ENCODE measurements at regions not wholly inside any gene's neighbourhood (a gene's known extent, or its start where the extent isn't known, plus 50 kb on each side); places are given as distances from the start of the nearest gene placed in this dataset.

DNA sequence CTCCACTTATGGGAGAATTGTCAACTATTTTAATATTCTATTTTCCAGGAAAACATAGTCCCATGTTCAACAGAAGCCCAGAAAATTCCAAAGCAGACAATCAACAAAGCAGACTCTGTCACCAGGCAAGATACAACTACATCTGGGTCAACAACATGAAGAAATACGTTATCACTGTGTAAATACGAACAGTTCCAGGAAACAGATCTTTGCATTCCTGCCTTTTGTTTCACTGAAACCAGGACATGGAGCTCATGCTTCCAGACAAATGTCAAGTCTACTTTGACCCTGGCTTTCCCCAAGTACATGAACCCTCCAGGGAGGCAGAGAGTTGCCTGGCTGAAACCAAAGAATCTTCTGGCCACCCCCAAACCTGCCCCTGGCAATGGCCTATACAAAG is 106.7 kb downstream of the SETD4 start:
- Histone ChIP-seq H3K4me2 (ENCODE audit: low read length) (no peak overlapping the region), H3F3A (ENCODE audit: control insufficient read depth, insufficient read depth) (no peaks in the 10 kb centered on the region), H3K36me3 (ENCODE audit: control insufficient read depth, low read length) (no peaks in the 10 kb centered on the region), H3K27me3 (ENCODE audit: control insufficient read depth, low read length) (no peaks in the 10 kb centered on the region; the same call in 1 of the 2 replicates), H3K4me1 (ENCODE audit: control insufficient read depth, low read length) (no peaks in the 10 kb centered on the region), H3K4me3 (ENCODE audit: low read length) (no peak overlapping the region), H3K9me3 (ENCODE audit: control insufficient read depth, insufficient read depth, low read length) (no peaks in the 10 kb centered on the region), H3K9me2 (replicated peaks; ENCODE audit: control insufficient read depth, low read length) (no peaks in the 10 kb centered on the region), H3K27ac (ENCODE audit: low read depth, low read length) (no peak overlapping the region), H4K20me1 (ENCODE audit: control insufficient read depth, insufficient read depth, low read depth, low read length) (no peaks in the 10 kb centered on the region), H3K79me2 (ENCODE audit: control insufficient read depth, low read length) (no peaks in the 10 kb centered on the region)
- no peak for TF ChIP-seq EZH2phosphoT487 (IDR thresholded peaks at IDR 0.05; ENCODE audit: borderline replicate concordance, low read length)
- no peak for TF ChIP-seq CTCF (IDR thresholded peaks at IDR 0.05; ENCODE audit: low read depth, low read length, poor library complexity, severe bottlenecking)

- TF ChIP-seq CTCF (IDR thresholded peaks at IDR 0.05; ENCODE audit: low read depth, low read length, poor library complexity, severe bottlenecking) (no peak), EZH2phosphoT487 (IDR thresholded peaks at IDR 0.05; ENCODE audit: borderline replicate concordance, low read length) (no peak)
- Histone ChIP-seq H3K4me1 (ENCODE audit: control insufficient read depth, low read length) (no peaks in the 10 kb centered on the region), H3K36me3 (ENCODE audit: control insufficient read depth, low read length) (no peaks in the 10 kb centered on the region), H3F3A (ENCODE audit: control insufficient read depth, insufficient read depth) (no peaks in the 10 kb centered on the region), H3K9me3 (ENCODE audit: control insufficient read depth, insufficient read depth, low read length) (no peaks in the 10 kb centered on the region), H3K79me2 (ENCODE audit: control insufficient read depth, low read length) (no peaks in the 10 kb centered on the region), H3K4me3 (ENCODE audit: low read length) (no peak overlapping the region), H3K9me2 (replicated peaks; ENCODE audit: control insufficient read depth, low read length) (no peaks in the 10 kb centered on the region), H4K20me1 (ENCODE audit: control insufficient read depth, insufficient read depth, low read depth, low read length) (no peaks in the 10 kb centered on the region), H3K27ac (ENCODE audit: low read depth, low read length) (no peak overlapping the region), H3K27me3 (ENCODE audit: control insufficient read depth, low read length) (no peaks in the 10 kb centered on the region; the same call in 1 of the 2 replicates), H3K4me2 (ENCODE audit: low read length) (no peak overlapping the region)
Measured at GRCh38 chr21:35952651-35953340, 107.5 kb downstream of the SETD4 start.

DNA sequence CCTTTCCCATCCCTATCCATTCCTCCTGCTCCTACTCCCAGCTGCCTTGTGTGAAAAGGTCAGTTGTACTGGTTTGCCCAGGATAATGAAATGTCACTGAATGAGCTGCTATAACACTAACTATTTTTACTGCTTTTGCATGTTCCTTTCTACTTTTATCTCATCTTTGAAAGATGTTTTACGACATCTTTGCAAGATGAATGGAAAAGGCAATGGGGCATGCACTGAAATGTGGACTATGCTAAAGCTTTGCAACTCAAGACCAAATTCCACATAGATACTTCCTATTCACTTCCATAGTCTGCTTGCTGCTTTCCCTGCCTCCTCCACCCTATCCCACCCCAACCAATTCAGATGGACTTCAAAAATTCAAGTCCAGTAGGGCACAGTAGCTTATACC is 111.3 kb downstream of the SETD4 start:
- no peaks in the 10 kb centered on the region; the same call in 1 of the 2 replicates for H3K27me3 ChIP-seq (ENCODE audit: control insufficient read depth, low read length)
- no peaks in the 10 kb centered on the region for H3K9me3 ChIP-seq (ENCODE audit: control insufficient read depth, insufficient read depth, low read length)
- H3K36me3 ChIP-seq (ENCODE audit: control insufficient read depth, low read length): no peaks in the 10 kb centered on the region
- no peak overlapping the region for H3K4me3 ChIP-seq (ENCODE audit: low read length)
- H3F3A ChIP-seq (ENCODE audit: control insufficient read depth, insufficient read depth): no peaks in the 10 kb centered on the region
- no peak overlapping the region for H3K4me2 ChIP-seq (ENCODE audit: low read length)
- TF ChIP-seq EZH2phosphoT487 (IDR thresholded peaks at IDR 0.05; ENCODE audit: borderline replicate concordance, low read length) (no peak), CTCF (IDR thresholded peaks at IDR 0.05; ENCODE audit: low read depth, low read length, poor library complexity, severe bottlenecking) (no peak)
- no peak overlapping the region for H3K27ac ChIP-seq (ENCODE audit: low read depth, low read length)
- no peaks in the 10 kb centered on the region for H3K4me1 ChIP-seq (ENCODE audit: control insufficient read depth, low read length)
- H4K20me1 ChIP-seq (ENCODE audit: control insufficient read depth, insufficient read depth, low read depth, low read length): no peaks in the 10 kb centered on the region
- H3K79me2 ChIP-seq (ENCODE audit: control insufficient read depth, low read length): no peaks in the 10 kb centered on the region
- no peaks in the 10 kb centered on the region for H3K9me2 ChIP-seq (replicated peaks; ENCODE audit: control insufficient read depth, low read length)

All from DOHH2 (cell line).